ENCODE measurements at regions not wholly inside any gene's neighbourhood (a gene's known extent, or its start where the extent isn't known, plus 50 kb on each side); places are given as distances from the start of the nearest gene placed in this dataset.
A peak's percentile ranks its signal among the peaks of the same experiment; 100 is the strongest.

- ATAC-seq (ENCODE audit: insufficient read depth, low FRiP score) = no peak
- Histone ChIP-seq H3K36me3 (ENCODE audit: control insufficient read depth in 4 of 4, insufficient read depth in 4 of 4, low read length in 4 of 4) (no peaks in the 10 kb centered on the region), H3K9ac (ENCODE audit: insufficient read depth in 1 of 2, low read length in 2 of 2) (no peak overlapping the region), H3K4me3 (no peak overlapping the region), H3K4me1 (ENCODE audit: control insufficient read depth in 5 of 5, insufficient read depth in 5 of 5, low read length in 5 of 5) (peaks cover 0 to 9% (median 0%) of the 10 kb centered on the region in 5 donors), H3K27me3 (ENCODE audit: control insufficient read depth in 3 of 3, insufficient read depth in 3 of 3, low read length in 2 of 3) (no peaks in the 10 kb centered on the region), H3K27ac (ENCODE audit: low read depth in 1 of 2, low read length in 1 of 2) (no peak overlapping the region), H3K9me3 (ENCODE audit: control insufficient read depth in 4 of 4, insufficient read depth in 3 of 4, low read length in 3 of 4) (peaks cover 0 to 1% (median 0%) of the 10 kb centered on the region in 4 donors)
- 80 to 81% methylated on average over 2 of the region's 2 CpGs for WGBS, 2 donors
- TF ChIP-seq CTCF (IDR thresholded peaks at IDR 0.05; ENCODE audit: control extremely low read depth, extremely low read depth) = no peak
- DNase-seq = peak in 2 of 3 donors; percentile 11 to 52
Observed at GRCh38 chr4:127097061-127097460, 535.7 kb upstream of the INTU start.

GRCh38 chr4:127102361-127102760, 530.4 kb upstream of the INTU start:
- DNase-seq (peak in 1 of 3 donors; percentile 13), ATAC-seq (ENCODE audit: insufficient read depth, low FRiP score) (no peak)
- WGBS, 2 donors = 91 to 96% methylated on average over 1 of the region's 1 CpG
- H3K4me1 ChIP-seq (ENCODE audit: control insufficient read depth in 5 of 5, insufficient read depth in 5 of 5, low read length in 5 of 5) = peaks cover 0 to 29% (median 9%) of the 10 kb centered on the region in 5 donors
- no peaks in the 10 kb centered on the region for H3K27me3 ChIP-seq (ENCODE audit: control insufficient read depth in 3 of 3, insufficient read depth in 3 of 3, low read length in 2 of 3)
- H3K9ac ChIP-seq (ENCODE audit: insufficient read depth in 1 of 2, low read length in 2 of 2) = no peak overlapping the region
- H3K27ac ChIP-seq (ENCODE audit: low read depth in 1 of 2, low read length in 1 of 2) = no peak overlapping the region
- H3K36me3 ChIP-seq (ENCODE audit: control insufficient read depth in 4 of 4, insufficient read depth in 4 of 4, low read length in 4 of 4) = no peaks in the 10 kb centered on the region
- H3K9me3 ChIP-seq (ENCODE audit: control insufficient read depth in 4 of 4, insufficient read depth in 3 of 4, low read length in 3 of 4) = peaks cover 0 to 2% (median under 1%) of the 10 kb centered on the region in 4 donors
- H3K4me3 ChIP-seq = no peak overlapping the region
- no peak for TF ChIP-seq CTCF (IDR thresholded peaks at IDR 0.05; ENCODE audit: control extremely low read depth, extremely low read depth)

- no peak overlapping the region for H3K4me3 ChIP-seq
- no peaks in the 10 kb centered on the region for H3K36me3 ChIP-seq (ENCODE audit: control insufficient read depth in 4 of 4, insufficient read depth in 4 of 4, low read length in 4 of 4)
- peaks cover 0 to 29% (median 9%) of the 10 kb centered on the region in 5 donors for H3K4me1 ChIP-seq (ENCODE audit: control insufficient read depth in 5 of 5, insufficient read depth in 5 of 5, low read length in 5 of 5)
- WGBS, 2 donors = 61 to 75% methylated on average over 3 of the region's 3 CpGs
- TF ChIP-seq CTCF (IDR thresholded peaks at IDR 0.05; ENCODE audit: control extremely low read depth, extremely low read depth) = no peak
- peak; percentile 81 to 97 (median 96) for DNase-seq
- no peak overlapping the region for H3K27ac ChIP-seq (ENCODE audit: low read depth in 1 of 2, low read length in 1 of 2)
- peaks cover 0 to 3% (median under 1%) of the 10 kb centered on the region in 4 donors for H3K9me3 ChIP-seq (ENCODE audit: control insufficient read depth in 4 of 4, insufficient read depth in 3 of 4, low read length in 3 of 4)
- no peaks in the 10 kb centered on the region for H3K27me3 ChIP-seq (ENCODE audit: control insufficient read depth in 3 of 3, insufficient read depth in 3 of 3, low read length in 2 of 3)
- peak overlapping the region in 1 of 2 donors; percentile 48 for H3K9ac ChIP-seq (ENCODE audit: insufficient read depth in 1 of 2, low read length in 2 of 2)
- ATAC-seq (ENCODE audit: insufficient read depth, low FRiP score) = peak; percentile 30
Observed at GRCh38 chr4:127103681-127104115, 529.1 kb upstream of the INTU start.

GRCh38 chr4:127113844-127114362, 518.9 kb upstream of the INTU start:
- no peaks in the 10 kb centered on the region for H3K4me1 ChIP-seq (ENCODE audit: control insufficient read depth in 5 of 5, insufficient read depth in 5 of 5, low read length in 5 of 5)
- no peak overlapping the region for H3K9ac ChIP-seq (ENCODE audit: insufficient read depth in 1 of 2, low read length in 2 of 2)
- H3K27ac ChIP-seq (ENCODE audit: low read depth in 1 of 2, low read length in 1 of 2) = no peak overlapping the region
- peaks cover 0 to 3% (median 1%) of the 10 kb centered on the region in 4 donors for H3K9me3 ChIP-seq (ENCODE audit: control insufficient read depth in 4 of 4, insufficient read depth in 3 of 4, low read length in 3 of 4)
- DNase-seq (no peak), ATAC-seq (ENCODE audit: insufficient read depth, low FRiP score) (no peak)
- H3K4me3 ChIP-seq = no peak overlapping the region
- H3K27me3 ChIP-seq (ENCODE audit: control insufficient read depth in 3 of 3, insufficient read depth in 3 of 3, low read length in 2 of 3) = no peaks in the 10 kb centered on the region
- H3K36me3 ChIP-seq (ENCODE audit: control insufficient read depth in 4 of 4, insufficient read depth in 4 of 4, low read length in 4 of 4) = no peaks in the 10 kb centered on the region
- no peak for TF ChIP-seq CTCF (IDR thresholded peaks at IDR 0.05; ENCODE audit: control extremely low read depth, extremely low read depth)

Data from lung (tissue), 11 donors.